GM19351 (cell line): ENCODE measurements at regions not wholly inside any gene's neighbourhood (a gene's known extent, or its start where the extent isn't known, plus 50 kb on each side); places are given as distances from the start of the nearest gene placed in this dataset.

Source experiments
- ATAC-seq: cut with Tn5 transposase; IDR thresholded peaks from one replicate; pipeline ENCODE4 v1.9.1; 2021; ENCODE audit warnings: mild to moderate bottlenecking, moderate library complexity; ENCODE audit not compliant: unreplicated experiment

GRCh38 chr7:84446991-84447480, 252.4 kb upstream of the SEMA3A start:
- ATAC-seq: no peak

- ATAC-seq: no peak
These were observed 231.2 kb upstream of the SEMA3A start for GRCh38 chr7:84425702-84426259.

GRCh38 chr7:84422790-84423189, 228.2 kb upstream of the SEMA3A start:
- ATAC-seq: no peak

- no peak for ATAC-seq
These were observed 217.8 kb upstream of the SEMA3A start for GRCh38 chr7:84412161-84412969.

- no peak for ATAC-seq
These were observed 205.1 kb upstream of the SEMA3A start for GRCh38 chr7:84399661-84400060.

- no peak for ATAC-seq
These were observed 199.6 kb upstream of the SEMA3A start for GRCh38 chr7:84394219-84394618.

- ATAC-seq: no peak
These were observed 199.2 kb upstream of the SEMA3A start for GRCh38 chr7:84393786-84394185.

- ATAC-seq: no peak
These were observed 196.3 kb upstream of the SEMA3A start for GRCh38 chr7:84390845-84391244.

GRCh38 chr7:84389242-84389641, 194.7 kb upstream of the SEMA3A start:
- peak; percentile 98 for ATAC-seq

- ATAC-seq: no peak
These were observed 193.0 kb upstream of the SEMA3A start for GRCh38 chr7:84387595-84387994.

- no peak for ATAC-seq
These were observed 189.8 kb upstream of the SEMA3A start for GRCh38 chr7:84384417-84384816.

GRCh38 chr7:84379446-84379845, 184.9 kb upstream of the SEMA3A start:
- no peak for ATAC-seq

- no peak for ATAC-seq
These were observed 178.1 kb upstream of the SEMA3A start for GRCh38 chr7:84372712-84373111.

GRCh38 chr7:84372155-84372621, 177.6 kb upstream of the SEMA3A start:
- ATAC-seq: no peak

GRCh38 chr7:84370114-84370513, 175.5 kb upstream of the SEMA3A start:
- ATAC-seq: no peak

- ATAC-seq: no peak
These were observed 173.5 kb upstream of the SEMA3A start for GRCh38 chr7:84368122-84368521.

- no peak for ATAC-seq
These were observed 170.1 kb upstream of the SEMA3A start for GRCh38 chr7:84364708-84365107.

GRCh38 chr7:84363741-84364140, 169.2 kb upstream of the SEMA3A start:
- no peak for ATAC-seq

GRCh38 chr7:84362828-84363227, 168.2 kb upstream of the SEMA3A start:
- no peak for ATAC-seq

GRCh38 chr7:84362360-84362759, 167.8 kb upstream of the SEMA3A start:
- ATAC-seq: no peak

- no peak for ATAC-seq
These were observed 160.3 kb upstream of the SEMA3A start for GRCh38 chr7:84354866-84355265.

GRCh38 chr7:84354030-84354429, 159.4 kb upstream of the SEMA3A start:
- no peak for ATAC-seq
